IMR-90 (cell line): ENCODE measurements at regions not wholly inside any gene's neighbourhood (a gene's known extent, or its start where the extent isn't known, plus 50 kb on each side); places are given as distances from the start of the nearest gene placed in this dataset.
"Not testable (repeated sequence)": the region's sequence is repeated elsewhere in the genome, so short reads cannot be mapped to it uniquely, and the experiment has no call there.

Experiments
- ATAC-seq: fragments of 200-7000 bp; cut with Tn5 transposase; 2 replicates; pipeline ENCODE4 v1.9.1; 2020; ENCODE audit warnings: low read depth, mild to moderate bottlenecking, moderate library complexity
- BruUV-seq: library from RNA; stranded (reverse); fragments of 400-500 nt; replicated peaks from 2 replicates; lab custom pipeline; 2021; lab: Mats Ljungman, UMichigan
- CTCF ChIA-PET: fragments of 300-600 bp; formaldehyde crosslinking; extraction: SDS; loops from one replicate; lab custom pipeline; 2021; ENCODE audit warnings: antibody characterized with exemption; lab: Yijun Ruan, JAX
- POLR2A ChIA-PET: fragments of 300-600 bp; sonication (Branson Sonifier 250); formaldehyde crosslinking; loops from one replicate; lab custom pipeline; 2022; ENCODE audit warnings: antibody characterized with exemption; ENCODE audit not compliant: unreplicated experiment; lab: Charles Lee
- DNase-seq: peaks from one replicate; pipeline ENCODE4 v3.0.0; 2013
- H2AFZ ChIP-seq: replicated peaks from 2 replicates; pipeline ENCODE3; 2013; ENCODE audit warnings: low read length, mild to moderate bottlenecking; ENCODE audit not compliant: poor library complexity
- H2AK5ac ChIP-seq: 2 replicates; pipeline ENCODE4 v1.6.1; 2013; ENCODE audit warnings: low read depth, low read length, inconsistent platforms
- H2AK9ac ChIP-seq: replicated peaks from 2 replicates; pipeline ENCODE3; 2013; ENCODE audit warnings: mild to moderate bottlenecking, low read depth, low read length, moderate library complexity; ENCODE audit not compliant: poor library complexity
- H2BK120ac ChIP-seq: 2 replicates; pipeline ENCODE4 v1.6.1; 2013; ENCODE audit warnings: low read depth, low read length, inconsistent platforms
- H2BK15ac ChIP-seq: 3 replicates; pipeline ENCODE4 v1.6.1; 2013; ENCODE audit warnings: low read depth, low read length, inconsistent platforms
- H2BK20ac ChIP-seq: 2 replicates; pipeline ENCODE4 v1.6.1; 2013; ENCODE audit warnings: low read depth, mild to moderate bottlenecking, inconsistent platforms, low read length, moderate library complexity
- H2BK5ac ChIP-seq: 2 replicates; pipeline ENCODE4 v1.6.1; 2013; ENCODE audit warnings: mild to moderate bottlenecking, low read depth, low read length, inconsistent platforms; ENCODE audit not compliant: poor library complexity, severe bottlenecking
- H3K14ac ChIP-seq: replicated peaks from 2 replicates; pipeline ENCODE4 v1.6.1; 2013; ENCODE audit warnings: low read depth, low read length, inconsistent platforms
- H3K18ac ChIP-seq: 2 replicates; pipeline ENCODE4 v1.6.1; 2013; ENCODE audit warnings: low read depth, low read length, control low read depth
- H3K23ac ChIP-seq: 2 replicates; pipeline ENCODE4 v1.6.1; 2013; ENCODE audit warnings: low read depth, low read length, inconsistent platforms
- H3K27ac ChIP-seq: 2 replicates; pipeline ENCODE4 v1.5.1; 2013; ENCODE audit warnings: mild to moderate bottlenecking, control low read depth, low read length; ENCODE audit not compliant: insufficient read depth
- H3K27me3 ChIP-seq: 2 replicates; pipeline ENCODE4 v1.6.1; 2013; ENCODE audit warnings: low read length; ENCODE audit not compliant: control insufficient read depth, insufficient read depth
- H3K36me3 ChIP-seq: 2 replicates; pipeline ENCODE4 v1.6.1; 2013; ENCODE audit warnings: low read length, mixed read lengths; ENCODE audit not compliant: control insufficient read depth, insufficient read depth
- H3K4ac ChIP-seq: 2 replicates; pipeline ENCODE4 v1.6.1; 2013; ENCODE audit warnings: low read depth, low read length, inconsistent platforms
- H3K4me1 ChIP-seq: 2 replicates; pipeline ENCODE4 v1.6.1; 2013; ENCODE audit warnings: low read length, mixed read lengths; ENCODE audit not compliant: control insufficient read depth, insufficient read depth
- H3K4me2 ChIP-seq: 2 replicates; pipeline ENCODE4 v1.6.1; 2013; ENCODE audit warnings: low read depth, mild to moderate bottlenecking, control low read depth, low read length, moderate library complexity
- H3K4me3 ChIP-seq: 2 replicates; pipeline ENCODE4 v1.5.1; 2013; ENCODE audit warnings: low read depth, mild to moderate bottlenecking, control low read depth, low read length, moderate library complexity; ENCODE audit not compliant: insufficient read depth
- H3K56ac ChIP-seq: 2 replicates; pipeline ENCODE4 v1.6.1; 2013; ENCODE audit warnings: low read length, inconsistent platforms; ENCODE audit not compliant: insufficient read depth; ENCODE audit errors: extremely low read depth
- H3K79me1 ChIP-seq, 2 experiments: 2 replicates each; pipeline ENCODE4 v1.6.1; 2013; ENCODE audit warnings: low read length in 2 of 2, inconsistent platforms in 1 of 2, low read depth in 1 of 2
- H3K9ac ChIP-seq: 2 replicates; pipeline ENCODE4 v1.6.1; 2013; ENCODE audit warnings: low read depth, low read length, control low read depth
- H3K9me1 ChIP-seq: 2 replicates; pipeline ENCODE4 v1.6.1; 2013; ENCODE audit warnings: low read length, inconsistent platforms; ENCODE audit not compliant: insufficient read depth
- H3K9me3 ChIP-seq: 2 replicates; pipeline ENCODE4 v1.6.1; 2013; ENCODE audit warnings: low read length; ENCODE audit not compliant: control insufficient read depth, insufficient read depth
- H4K20me1 ChIP-seq: 2 replicates; pipeline ENCODE4 v1.6.1; 2013; ENCODE audit warnings: low read length, inconsistent platforms; ENCODE audit not compliant: insufficient read depth
- H4K5ac ChIP-seq: 2 replicates; pipeline ENCODE4 v1.6.1; 2013; ENCODE audit warnings: mild to moderate bottlenecking, low read depth, low read length, control low read depth
- H4K8ac ChIP-seq, 2 experiments: 2 replicates each; pipeline ENCODE4 v1.6.1; 2013; ENCODE audit warnings: low read depth in 2 of 2, low read length in 2 of 2, control low read depth in 1 of 2, inconsistent platforms in 1 of 2
- H4K91ac ChIP-seq: 2 replicates; pipeline ENCODE4 v1.6.1; 2013; ENCODE audit warnings: low read depth, low read length, inconsistent platforms; ENCODE audit not compliant: insufficient read depth
- WGBS, 2 experiments: methylation state at CpG; one replicate each; pipeline versions ENCODE4 v1.1.5 to v1.1.7; 2013; ENCODE audit warnings: missing lambda C conversion rate in 2 of 2; ENCODE audit not compliant: insufficient read length in 1 of 2; ENCODE audit errors: extremely low coverage in 2 of 2; 5-methylcytosine and 5-hydroxymethylcytosine counted together
- dilution Hi-C: fragments of 300-500 bp; cut with HindIII; formaldehyde crosslinking; loops from one replicate; pipeline ENCODE4 v1.14.3; 2018; ENCODE audit warnings: low sequenced_read_pairs; ENCODE audit not compliant: unreplicated experiment
- in situ Hi-C: fragments of 300-500 bp; cut with MboI; formaldehyde crosslinking; loops from 3 replicates; pipeline ENCODE4 v1.14.3; 2019; ENCODE audit warnings: low sequenced_read_pairs, inconsistent platforms, mixed read lengths
- intact Hi-C: fragments of 100-400 bp; cut with micrococcal nuclease; formaldehyde crosslinking; loops from 2 replicates; pipeline ENCODE4 v1.10.0; 2022

- H3K9ac ChIP-seq, H2AFZ ChIP-seq, H3K56ac ChIP-seq, H2BK20ac ChIP-seq, H3K4me3 ChIP-seq, BruUV-seq, H2AK9ac ChIP-seq, H3K27ac ChIP-seq, H2BK120ac ChIP-seq, H3K4ac ChIP-seq, POLR2A ChIA-PET, H4K91ac ChIP-seq, H3K9me1 ChIP-seq, CTCF ChIA-PET, DNase-seq, H4K20me1 ChIP-seq, intact Hi-C loops, ATAC-seq, H4K8ac ChIP-seq, H3K27me3 ChIP-seq, H3K4me2 ChIP-seq, H3K79me1 ChIP-seq, H3K23ac ChIP-seq, H4K5ac ChIP-seq, H2AK5ac ChIP-seq, H3K18ac ChIP-seq, in situ Hi-C loops, H3K14ac ChIP-seq, H3K36me3 ChIP-seq, H3K9me3 ChIP-seq, H2BK15ac ChIP-seq, dilution Hi-C loops, H3K4me1 ChIP-seq, H2BK5ac ChIP-seq: not testable (repeated sequence)
- no CpG with 5 or more reads among the region's 4 CpGs for WGBS, 2 experiments
These were observed 142.5 kb downstream of the RALA start for GRCh38 chr7:39765833-39766232.

GRCh38 chr7:39768439-39768838 is 145.1 kb downstream of the RALA start:
- H3K27ac ChIP-seq, H2AK5ac ChIP-seq, CTCF ChIA-PET, H2BK5ac ChIP-seq, H3K27me3 ChIP-seq, H3K79me1 ChIP-seq, in situ Hi-C loops, H2AK9ac ChIP-seq, H3K9ac ChIP-seq, H4K91ac ChIP-seq, H3K9me1 ChIP-seq, DNase-seq, H3K9me3 ChIP-seq, H3K56ac ChIP-seq, H2BK20ac ChIP-seq, BruUV-seq, H3K4me2 ChIP-seq, H4K20me1 ChIP-seq, H2BK120ac ChIP-seq, H3K4me3 ChIP-seq, intact Hi-C loops, POLR2A ChIA-PET, H2AFZ ChIP-seq, dilution Hi-C loops, H4K5ac ChIP-seq, H3K4me1 ChIP-seq, H3K23ac ChIP-seq, H3K18ac ChIP-seq, H4K8ac ChIP-seq, ATAC-seq, H2BK15ac ChIP-seq, H3K4ac ChIP-seq, H3K14ac ChIP-seq, H3K36me3 ChIP-seq: not testable (repeated sequence)
- WGBS, 2 experiments, result no CpG with 5 or more reads among the region's 4 CpGs
